NCI-H2171 treated with DMSO at 0.1 percent for 48 hours (cell line): ENCODE measurements at regions not wholly inside any gene's neighbourhood (a gene's known extent, or its start where the extent isn't known, plus 50 kb on each side); places are given as distances from the start of the nearest gene placed in this dataset.
"Not testable (repeated sequence)": the region's sequence is repeated elsewhere in the genome, so short reads cannot be mapped to it uniquely, and the experiment has no call there.

Experiments used
- DNase-seq: peaks from one replicate; lab custom pipeline; 2025; lab: John Stamatoyannopoulos, UW

GRCh38 chr6:169406804-169407203 lies 153.2 kb upstream of the THBS2 start:
- DNase-seq, result no peak

DNA sequence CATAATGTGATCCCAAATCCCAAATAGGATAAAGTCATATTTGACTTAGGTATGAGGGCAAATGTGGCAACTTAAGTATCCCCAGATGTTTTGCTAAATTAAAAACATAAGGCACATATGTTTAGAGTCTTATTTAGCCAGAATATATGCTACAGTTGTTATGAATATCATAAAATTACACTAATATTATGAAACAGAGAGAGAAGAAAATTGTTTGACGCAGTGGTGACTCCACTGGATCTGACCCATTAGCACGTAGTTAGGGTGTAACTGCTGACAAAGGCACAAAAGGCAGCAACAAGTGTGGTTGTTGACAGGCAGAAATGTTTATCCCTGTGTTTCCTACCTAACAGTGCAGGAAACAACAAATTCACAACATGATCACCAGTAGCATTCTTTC lies 152.4 kb upstream of the THBS2 start:
- DNase-seq, result no peak

DNA sequence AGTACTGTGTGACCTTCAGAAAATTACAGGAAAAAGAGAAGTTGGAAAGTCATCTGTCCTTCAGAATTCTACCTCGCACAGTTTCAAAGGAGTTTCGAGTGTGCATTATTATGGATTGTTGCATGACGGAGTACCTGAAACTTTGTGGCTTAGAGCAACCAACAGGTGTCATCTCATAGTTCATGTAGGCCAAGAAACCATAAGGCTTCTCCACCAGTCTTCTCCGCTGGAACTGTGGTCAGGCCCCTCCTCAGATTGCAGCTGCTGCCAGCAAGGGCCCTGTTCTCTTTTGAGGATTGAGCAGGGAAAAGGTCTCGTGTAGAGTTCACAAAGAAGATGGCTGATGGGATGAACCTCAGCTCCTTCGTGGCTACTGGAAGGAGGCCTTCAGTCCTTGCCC lies 151.2 kb upstream of the THBS2 start:
- no peak for DNase-seq

DNA sequence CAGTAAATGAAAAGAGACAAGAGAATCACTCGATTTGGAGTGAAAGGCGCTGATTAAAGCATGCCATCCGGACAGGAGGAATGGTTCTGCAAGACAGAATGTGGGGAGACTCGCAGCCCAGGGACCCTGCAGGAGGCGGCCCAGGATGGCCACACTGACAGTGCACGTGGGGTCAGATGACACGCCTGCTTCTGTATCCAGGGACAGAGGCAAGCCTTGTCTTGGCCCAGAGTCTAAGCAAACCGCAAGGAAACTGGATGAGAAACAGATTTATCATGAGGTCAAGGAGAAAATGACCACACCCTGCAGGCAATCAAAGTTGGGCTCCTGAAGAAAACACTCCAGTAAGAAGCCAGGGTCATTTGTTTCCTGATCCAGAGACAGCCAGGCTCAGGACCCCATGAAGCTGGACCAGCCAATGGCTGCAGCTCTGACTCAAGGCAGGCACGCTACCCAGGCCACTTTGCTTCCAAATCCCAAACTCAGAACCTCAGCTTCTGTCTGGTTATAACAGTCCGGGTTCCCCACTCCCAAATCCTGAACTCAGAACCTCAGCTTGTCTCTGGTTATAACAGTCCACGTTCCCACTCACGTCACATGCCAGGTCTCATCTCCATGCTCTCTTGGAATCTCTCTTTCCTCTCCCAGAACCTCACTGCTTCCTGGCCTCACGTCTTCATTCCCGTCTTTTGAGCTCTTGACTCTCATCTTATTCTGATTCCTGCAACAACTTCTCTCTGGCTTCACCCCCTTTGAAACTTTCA lies 144.9 kb upstream of the THBS2 start:
- DNase-seq, result no peak

- no peak for DNase-seq
Observed at GRCh38 chr6:169397684-169398083, 144.0 kb upstream of the THBS2 start.

DNA sequence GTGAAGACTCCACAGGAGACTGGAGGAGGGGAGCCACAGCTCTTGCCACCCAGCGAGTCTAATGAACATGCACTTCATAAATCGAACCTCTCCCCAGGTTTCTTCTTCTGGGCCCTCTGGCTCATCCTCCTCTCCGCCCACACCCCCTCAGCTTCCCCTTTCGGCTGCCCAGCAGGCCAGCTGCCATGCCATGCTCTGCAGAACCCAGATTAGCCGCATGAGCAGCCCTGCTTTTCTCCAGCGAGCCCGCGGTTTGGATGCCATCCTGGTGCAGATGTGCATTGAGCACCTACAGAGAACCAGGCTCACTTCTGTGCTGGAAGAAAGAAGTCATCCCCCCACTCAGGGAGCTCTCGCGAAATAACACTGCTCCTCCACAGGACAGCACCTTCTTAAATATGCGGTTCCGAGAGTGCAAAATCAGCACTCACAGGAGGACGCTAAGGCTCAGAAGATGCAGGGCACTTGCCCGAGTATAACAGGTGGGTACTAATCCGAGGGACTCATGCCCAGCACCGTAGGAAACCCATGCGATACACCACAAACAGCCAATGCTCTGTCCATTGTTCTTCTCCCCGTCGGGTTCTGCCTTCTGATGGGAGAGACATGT lies 143.0 kb upstream of the THBS2 start:
- DNase-seq, result no peak

GRCh38 chr6:169396009-169396539 lies 142.4 kb upstream of the THBS2 start:
- DNase-seq, result not testable (repeated sequence)

GRCh38 chr6:169395080-169395805 lies 141.6 kb upstream of the THBS2 start:
- DNase-seq, result no peak

DNA sequence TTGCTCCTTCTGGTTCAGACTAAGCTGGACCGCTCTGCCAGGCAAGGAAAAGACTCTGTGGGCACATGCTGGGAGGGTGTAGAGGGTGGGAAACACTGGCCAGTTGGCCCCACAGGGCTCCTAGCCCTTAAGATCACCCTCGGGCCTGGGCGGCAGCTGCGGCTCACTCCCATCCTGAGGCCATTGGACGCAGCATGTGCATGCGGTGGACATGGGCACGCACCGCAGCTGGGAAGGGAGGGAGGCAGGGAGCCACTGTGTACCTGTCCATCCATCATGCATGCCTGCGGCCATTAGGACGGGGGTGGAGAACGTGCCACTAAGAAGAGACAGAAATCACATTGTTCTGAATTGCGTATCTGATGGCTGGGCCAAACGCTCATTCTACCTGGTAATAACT lies 140.1 kb upstream of the THBS2 start:
- DNase-seq, result no peak

GRCh38 chr6:169391473-169392071 lies 137.9 kb upstream of the THBS2 start:
- no peak for DNase-seq

DNA sequence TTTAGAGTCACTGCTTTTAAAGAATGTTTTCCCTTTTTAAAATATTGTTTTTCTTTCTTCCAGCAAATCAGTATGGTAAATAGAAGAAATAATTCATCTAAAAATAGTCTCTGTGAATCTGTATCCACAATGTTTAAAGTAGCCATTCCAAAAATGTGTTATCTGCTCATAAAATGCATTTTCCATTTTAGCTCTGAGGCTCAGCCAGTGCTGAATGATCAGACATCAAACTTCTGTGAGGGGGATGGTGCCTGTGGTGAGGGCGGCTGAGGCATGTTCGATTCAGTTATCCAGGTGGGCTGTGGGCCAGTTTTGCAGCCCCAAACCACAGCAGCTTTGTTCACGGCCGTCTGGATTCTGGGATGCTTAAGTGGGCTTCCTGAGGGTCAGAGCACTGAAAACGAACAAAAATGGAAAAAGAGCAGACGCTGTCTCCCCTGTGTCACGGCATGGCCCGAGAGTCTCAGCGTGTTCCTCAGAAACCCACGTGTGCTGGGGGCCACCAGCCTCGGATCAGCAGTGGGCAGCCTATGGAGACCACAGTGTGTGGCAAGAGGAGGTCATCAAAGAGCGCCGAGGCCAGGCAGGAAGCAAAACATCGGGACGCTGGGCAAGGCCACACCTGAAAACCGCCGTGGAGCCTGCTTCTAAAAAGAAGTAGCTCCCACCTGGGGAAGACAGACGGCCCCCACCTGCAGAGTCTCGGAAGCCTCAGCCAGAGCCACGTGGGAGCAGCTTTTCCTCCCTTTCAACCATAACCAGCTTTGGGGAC lies 134.9 kb upstream of the THBS2 start:
- no peak for DNase-seq

GRCh38 chr6:169387809-169388383 lies 134.2 kb upstream of the THBS2 start:
- DNase-seq, result no peak

DNA sequence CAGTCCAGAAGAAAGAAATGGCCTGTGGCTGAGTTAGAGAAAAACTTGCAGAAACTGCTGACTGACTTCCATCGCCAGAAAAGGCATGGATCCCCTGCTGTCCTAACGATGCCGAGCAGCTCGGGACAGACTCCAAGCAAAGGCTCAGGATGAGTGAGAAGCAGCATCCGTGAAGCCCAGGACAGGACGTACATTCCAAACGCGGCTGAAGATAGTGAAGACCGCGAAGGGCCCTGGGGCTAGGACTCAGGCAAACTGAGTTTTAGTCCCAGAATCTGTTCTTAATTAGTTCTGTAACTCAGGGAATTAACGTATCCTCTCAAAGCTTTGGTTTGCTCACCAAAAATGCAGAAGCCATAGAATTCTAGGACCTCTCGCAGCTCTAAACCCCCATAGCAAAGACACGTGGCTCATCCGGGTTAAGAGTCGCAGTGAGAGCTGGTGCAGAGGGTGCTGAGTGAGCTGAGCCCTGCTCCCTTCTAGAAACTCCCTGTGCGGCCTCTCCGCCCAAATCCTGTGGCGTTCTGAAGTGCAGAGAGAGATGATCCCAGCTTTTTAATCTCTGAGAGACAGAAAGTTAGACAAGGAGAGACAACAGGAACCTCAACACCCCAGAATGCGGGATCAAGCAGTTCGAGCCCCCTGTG lies 132.9 kb upstream of the THBS2 start:
- no peak for DNase-seq

DNA sequence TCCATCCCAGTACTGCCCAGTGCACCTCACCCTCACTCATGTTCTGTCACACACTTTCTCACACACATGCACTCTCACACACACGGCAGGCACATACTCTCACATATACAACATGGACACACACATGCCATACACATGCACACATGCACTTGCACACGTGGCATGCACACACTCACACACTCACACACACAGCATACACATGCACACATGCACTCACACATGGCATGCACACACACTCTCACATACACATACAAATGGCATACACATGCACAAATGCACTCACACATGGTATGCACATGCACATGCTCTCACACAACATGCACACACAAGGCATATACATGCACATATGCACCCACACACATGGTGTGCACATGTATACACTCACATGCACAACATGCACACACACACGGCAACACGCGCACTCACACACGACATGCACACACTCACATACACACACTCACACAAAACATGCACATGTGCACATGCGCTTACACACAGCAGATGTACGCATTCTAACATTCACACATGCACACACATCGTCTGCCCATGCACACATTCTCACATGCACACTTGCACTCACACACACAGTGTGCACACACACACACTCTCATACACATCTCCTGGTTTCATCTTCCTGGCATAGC lies 131.7 kb upstream of the THBS2 start:
- DNase-seq, result no peak

DNA sequence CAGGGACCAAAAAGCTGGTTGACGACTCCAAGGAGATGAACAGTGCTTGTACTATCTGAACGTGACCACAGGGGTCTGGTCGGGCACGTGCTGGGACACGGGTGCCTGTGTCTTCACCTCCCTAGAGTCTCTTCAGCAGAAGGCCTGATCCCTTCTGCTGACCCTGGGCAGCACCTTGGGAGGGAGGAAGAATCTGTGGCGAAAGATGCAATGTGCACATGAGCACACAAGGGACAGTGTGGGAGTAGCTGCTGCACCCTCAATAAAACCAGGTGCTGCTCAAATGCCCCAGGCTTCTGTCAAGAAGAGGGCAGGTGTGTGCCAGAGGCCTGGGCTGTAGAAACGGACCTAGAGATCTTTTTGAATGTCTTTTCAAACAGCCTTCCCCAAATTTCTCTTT lies 130.6 kb upstream of the THBS2 start:
- DNase-seq, result no peak

GRCh38 chr6:169383265-169383664 lies 129.6 kb upstream of the THBS2 start:
- DNase-seq, result no peak

- no peak for DNase-seq
Observed at GRCh38 chr6:169382735-169383134, 129.1 kb upstream of the THBS2 start.

- DNase-seq, result no peak
Observed at GRCh38 chr6:169381988-169382387, 128.3 kb upstream of the THBS2 start.

DNA sequence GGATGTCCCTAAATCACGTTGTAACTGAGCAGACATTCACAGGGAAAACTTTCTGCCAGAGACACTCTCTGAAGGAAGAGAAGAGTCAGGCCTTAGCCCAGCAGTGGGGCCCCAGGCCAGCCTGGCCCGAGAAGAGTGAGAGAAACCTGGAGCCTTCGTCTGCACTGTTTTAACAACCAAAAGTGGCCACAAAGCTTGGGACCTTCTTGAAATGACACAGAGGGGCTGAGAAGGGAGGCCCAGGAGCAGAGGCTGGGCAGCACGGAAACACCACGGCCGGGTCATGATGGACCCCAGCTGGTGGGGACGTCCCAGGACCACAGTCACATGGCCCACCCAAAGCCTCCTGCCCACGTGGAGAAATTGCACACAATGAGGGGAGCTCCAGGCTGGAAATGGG lies 126.8 kb upstream of the THBS2 start:
- DNase-seq, result no peak

- DNase-seq, result no peak
Observed at GRCh38 chr6:169379495-169380070, 125.9 kb upstream of the THBS2 start.
